ENCODE measurements at regions not wholly inside any gene's neighbourhood (a gene's known extent, or its start where the extent isn't known, plus 50 kb on each side); places are given as distances from the start of the nearest gene placed in this dataset.
"Not testable (repeated sequence)": the region's sequence is repeated elsewhere in the genome, so short reads cannot be mapped to it uniquely, and the experiment has no call there.

DNA sequence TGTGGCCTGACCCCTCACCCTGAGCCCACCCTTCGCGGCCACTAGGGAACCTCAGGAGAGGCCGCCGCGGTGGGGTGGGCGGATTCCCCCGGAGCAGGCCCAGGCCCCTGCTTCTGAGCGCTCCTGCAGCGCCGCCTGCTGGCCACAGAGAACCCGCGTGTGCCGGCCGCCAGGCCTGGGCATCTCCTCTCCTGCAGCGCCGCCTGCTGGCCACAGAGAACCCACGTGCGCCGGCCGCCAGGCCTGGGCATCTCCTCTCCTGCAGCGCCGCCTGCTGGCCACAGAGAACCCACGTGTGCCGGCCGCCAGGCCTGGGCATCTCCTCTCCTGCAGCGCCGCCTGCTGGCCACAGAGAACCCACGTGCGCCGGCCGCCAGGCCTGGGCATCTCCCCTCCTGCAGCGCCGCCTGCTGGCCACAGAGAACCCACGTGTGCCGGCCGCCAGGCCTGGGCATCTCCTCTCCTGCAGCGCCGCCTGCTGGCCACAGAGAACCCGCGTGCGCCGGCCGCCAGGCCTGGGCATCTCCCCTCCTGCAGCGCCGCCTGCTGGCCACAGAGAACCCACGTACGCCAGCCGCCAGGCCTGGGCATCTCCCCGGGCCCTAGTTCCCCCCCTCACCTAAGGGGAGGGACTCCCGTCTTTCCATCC lies 126.1 kb downstream of the METRNL start:
- H3K4me1 ChIP-seq = peaks cover 10 to 43% (median 13%) of the 10 kb centered on the region in 4 donors
- peak; percentile 70 to 78 for DNase-seq
- H3K9me3 ChIP-seq; intact Hi-C loops (cut with DNase I; ENCODE audit: low total_unique reads); H3K4me3 ChIP-seq; H3K27me3 ChIP-seq; H3K36me3 ChIP-seq; H3K27ac ChIP-seq: not testable (repeated sequence)
- TF ChIP-seq, protein P1, sequence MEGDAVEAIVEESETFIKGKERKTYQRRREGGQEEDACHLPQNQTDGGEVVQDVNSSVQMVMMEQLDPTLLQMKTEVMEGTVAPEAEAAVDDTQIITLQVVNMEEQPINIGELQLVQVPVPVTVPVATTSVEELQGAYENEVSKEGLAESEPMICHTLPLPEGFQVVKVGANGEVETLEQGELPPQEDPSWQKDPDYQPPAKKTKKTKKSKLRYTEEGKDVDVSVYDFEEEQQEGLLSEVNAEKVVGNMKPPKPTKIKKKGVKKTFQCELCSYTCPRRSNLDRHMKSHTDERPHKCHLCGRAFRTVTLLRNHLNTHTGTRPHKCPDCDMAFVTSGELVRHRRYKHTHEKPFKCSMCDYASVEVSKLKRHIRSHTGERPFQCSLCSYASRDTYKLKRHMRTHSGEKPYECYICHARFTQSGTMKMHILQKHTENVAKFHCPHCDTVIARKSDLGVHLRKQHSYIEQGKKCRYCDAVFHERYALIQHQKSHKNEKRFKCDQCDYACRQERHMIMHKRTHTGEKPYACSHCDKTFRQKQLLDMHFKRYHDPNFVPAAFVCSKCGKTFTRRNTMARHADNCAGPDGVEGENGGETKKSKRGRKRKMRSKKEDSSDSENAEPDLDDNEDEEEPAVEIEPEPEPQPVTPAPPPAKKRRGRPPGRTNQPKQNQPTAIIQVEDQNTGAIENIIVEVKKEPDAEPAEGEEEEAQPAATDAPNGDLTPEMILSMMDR (IDR thresholded peaks at IDR 0.05) = peak in 4 of 7 experiments; percentile 26 to 87 (median 64)
- WGBS, 5 donors = 43 to 60% (median 47%) methylated on average over 4 to 25 of the region's 50 CpGs; no CpG with 5 or more reads in 1 of the 5 donors

DNA sequence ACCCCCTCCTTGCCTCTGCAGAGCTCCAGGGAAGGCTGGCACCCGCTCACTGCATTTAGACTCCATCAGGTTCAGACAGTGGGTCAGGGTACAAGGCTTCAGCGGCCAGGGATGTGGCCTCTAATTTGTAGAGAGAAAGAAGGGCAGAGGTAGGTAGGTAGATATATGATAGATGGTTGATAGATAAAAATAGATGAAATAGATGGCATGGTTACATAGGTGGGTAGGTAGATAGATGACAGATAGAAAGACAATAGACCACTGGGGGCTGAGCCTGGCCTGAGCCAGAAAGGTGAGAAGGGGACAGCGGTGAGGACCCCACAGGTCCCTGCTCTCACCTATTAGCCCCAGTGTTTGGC lies 126.6 kb downstream of the METRNL start:
- WGBS, 5 donors = 86 to 94% (median 90%) methylated on average over 2 to 3 of the region's 3 CpGs
- intact Hi-C loops (cut with DNase I; ENCODE audit: low total_unique reads); H3K9me3 ChIP-seq; H3K27ac ChIP-seq; H3K36me3 ChIP-seq; H3K27me3 ChIP-seq; H3K4me3 ChIP-seq; DNase-seq: not testable (repeated sequence)
- peaks cover 6 to 38% (median 11%) of the 10 kb centered on the region in 4 donors for H3K4me1 ChIP-seq

- 74 to 90% (median 81%) methylated on average over 2 to 9 of the region's 15 CpGs; no CpG with 5 or more reads in 1 of the 5 donors for WGBS, 5 donors
- H3K27me3 ChIP-seq; H3K36me3 ChIP-seq; H3K27ac ChIP-seq; H3K4me3 ChIP-seq; intact Hi-C loops (cut with DNase I; ENCODE audit: low total_unique reads); H3K9me3 ChIP-seq; DNase-seq: not testable (repeated sequence)
- peaks cover 4 to 28% (median 8%) of the 10 kb centered on the region in 4 donors for H3K4me1 ChIP-seq
Observed at GRCh38 chr17:83206819-83207588, 127.6 kb downstream of the METRNL start.

DNA sequence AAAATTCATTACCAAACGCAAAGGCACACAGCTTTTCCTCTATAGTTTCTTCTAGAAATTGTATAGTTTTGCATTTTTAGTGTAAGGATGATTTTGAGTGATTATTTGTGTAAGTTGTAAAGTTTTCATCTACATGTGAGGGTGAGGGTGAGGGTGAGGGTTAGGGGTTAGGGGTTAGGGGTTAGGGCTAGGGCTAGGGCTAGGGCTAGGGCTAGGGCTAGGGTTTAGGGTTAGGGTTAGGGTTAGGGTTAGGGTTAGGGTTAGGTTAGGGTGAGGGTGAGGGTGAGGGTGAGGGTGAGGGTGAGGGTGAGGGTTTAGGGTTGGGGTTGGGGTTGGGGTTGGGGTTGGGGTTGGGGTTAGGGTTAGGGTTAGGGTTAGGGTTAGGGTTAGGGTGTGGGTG lies 167.6 kb downstream of the METRNL start:
- H3K4me3 ChIP-seq; intact Hi-C loops (cut with DNase I; ENCODE audit: low total_unique reads); H3K4me1 ChIP-seq; H3K27ac ChIP-seq; H3K27me3 ChIP-seq; H3K9me3 ChIP-seq; H3K36me3 ChIP-seq: not testable (repeated sequence)
- DNase-seq = peak; percentile 43 to 58
- WGBS, 5 donors = 40% methylated on average over 1 of the region's 1 CpG; no CpG with 5 or more reads in 4 of the 5 donors

All from stomach (tissue), 8 donors.